ENCODE measurements at regions not wholly inside any gene's neighbourhood (a gene's known extent, or its start where the extent isn't known, plus 50 kb on each side); places are given as distances from the start of the nearest gene placed in this dataset.

DNA sequence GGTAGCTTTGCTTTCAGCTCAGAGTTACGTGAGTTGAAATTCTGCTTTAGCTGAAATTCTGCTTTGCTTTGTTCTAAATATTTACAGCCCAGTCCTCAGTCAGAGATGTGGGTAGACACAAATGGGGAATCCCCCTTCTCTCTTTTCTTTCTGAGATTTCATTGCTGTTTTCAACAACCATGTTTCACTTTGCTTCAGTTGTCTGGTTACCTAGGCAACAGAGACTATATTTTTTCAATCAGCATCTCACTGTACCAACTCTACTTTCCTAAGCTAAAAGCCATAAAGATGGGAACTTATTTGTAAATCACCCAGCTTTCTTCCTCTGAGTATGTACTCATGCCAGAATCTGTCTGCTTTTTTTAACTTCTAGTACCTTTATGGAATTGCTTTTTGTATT is 509.0 kb downstream of the OLFM4 start:
- no peaks in the 10 kb centered on the region for H3K4me1 Mint-ChIP-seq
- H3K9me3 ChIP-seq (ENCODE audit: control insufficient read depth, low read depth, low read length), result no peaks in the 10 kb centered on the region

More for the DNA sequence above, 509.0 kb downstream of the OLFM4 start:
- Histone ChIP-seq H3K4ac (ENCODE audit: low read depth, low read length) (no peak overlapping the region), H3K23me2 (ENCODE audit: insufficient read length, low read depth, low read length, poor library complexity, severe bottlenecking) (no peaks in the 10 kb centered on the region), H3K23ac (ENCODE audit: insufficient read length, low read depth, low read length) (no peak overlapping the region), H2BK20ac (ENCODE audit: low read depth, low read length, poor library complexity, severe bottlenecking) (no peak overlapping the region), H3T11ph (ENCODE audit: low read length) (no peak overlapping the region), H4K91ac (ENCODE audit: insufficient read length, low read depth, low read length) (no peak overlapping the region), H3K56ac (ENCODE audit: insufficient read length, low read depth, low read length) (no peak overlapping the region), H2AK5ac (ENCODE audit: insufficient read length, low read length) (no peak overlapping the region), H2AFZ (ENCODE audit: low read length) (no peak overlapping the region), H2BK120ac (ENCODE audit: low read depth, low read length, poor library complexity, severe bottlenecking) (no peak overlapping the region), H3K4me2 (ENCODE audit: insufficient read depth, insufficient read length, low read length) (no peak overlapping the region), H3K9ac (ENCODE audit: extremely low read depth, insufficient read length, low read length) (no peak overlapping the region), H3K79me2 (ENCODE audit: insufficient read depth, low read length) (no peaks in the 10 kb centered on the region), H3K14ac (ENCODE audit: insufficient read depth, low read length) (no peak overlapping the region), H3K27ac (ENCODE audit: insufficient read length, low read depth, low read length) (no peak overlapping the region), H2BK5ac (ENCODE audit: insufficient read length, low read length) (no peak overlapping the region), H3K27me3 (ENCODE audit: insufficient read depth, low read length) (no peaks in the 10 kb centered on the region), H4K20me1 (ENCODE audit: control insufficient read depth, insufficient read depth, insufficient read length) (no peaks in the 10 kb centered on the region), H3K79me1 (ENCODE audit: insufficient read depth, low read depth, low read length, poor library complexity, severe bottlenecking) (no peaks in the 10 kb centered on the region), H3K18ac (ENCODE audit: insufficient read length, low read depth, low read length) (no peak overlapping the region), H2BK15ac (ENCODE audit: low read depth, low read length) (no peak overlapping the region), H4K5ac (ENCODE audit: insufficient read length, low read depth, low read length) (no peak overlapping the region), H2BK12ac (ENCODE audit: insufficient read length, low read depth, low read length) (no peak overlapping the region), H4K8ac (replicated peaks; ENCODE audit: insufficient read length, low read depth, low read length) (no peak overlapping the region), H3K4me1 (ENCODE audit: insufficient read depth, low read length) (no peaks in the 10 kb centered on the region)
- DNase-seq, result no peak
- Mint-ChIP-seq H3K4me3 (no peak overlapping the region), H3K27ac (no peak overlapping the region), H3K36me3 (ENCODE audit: insufficient read depth in 1 of 3, low read depth in 3 of 3) (peaks cover 0 to under 1% (median 0%) of the 10 kb centered on the region in 3 experiments; a peak in 2 of 7 replicates), H3K27me3 (ENCODE audit: low read depth) (no peaks in the 10 kb centered on the region; the same call in 1 of the 2 replicates), H3K9me3 (peaks cover 3 to 9% of the 10 kb centered on the region in 2 experiments; a peak in 4 of 5 replicates)
- no CpG with 5 or more reads among the region's 1 CpG for WGBS (ENCODE audit: extremely low coverage, insufficient read length, low lambda C conversion rate)
- TF ChIP-seq, protein P1, sequence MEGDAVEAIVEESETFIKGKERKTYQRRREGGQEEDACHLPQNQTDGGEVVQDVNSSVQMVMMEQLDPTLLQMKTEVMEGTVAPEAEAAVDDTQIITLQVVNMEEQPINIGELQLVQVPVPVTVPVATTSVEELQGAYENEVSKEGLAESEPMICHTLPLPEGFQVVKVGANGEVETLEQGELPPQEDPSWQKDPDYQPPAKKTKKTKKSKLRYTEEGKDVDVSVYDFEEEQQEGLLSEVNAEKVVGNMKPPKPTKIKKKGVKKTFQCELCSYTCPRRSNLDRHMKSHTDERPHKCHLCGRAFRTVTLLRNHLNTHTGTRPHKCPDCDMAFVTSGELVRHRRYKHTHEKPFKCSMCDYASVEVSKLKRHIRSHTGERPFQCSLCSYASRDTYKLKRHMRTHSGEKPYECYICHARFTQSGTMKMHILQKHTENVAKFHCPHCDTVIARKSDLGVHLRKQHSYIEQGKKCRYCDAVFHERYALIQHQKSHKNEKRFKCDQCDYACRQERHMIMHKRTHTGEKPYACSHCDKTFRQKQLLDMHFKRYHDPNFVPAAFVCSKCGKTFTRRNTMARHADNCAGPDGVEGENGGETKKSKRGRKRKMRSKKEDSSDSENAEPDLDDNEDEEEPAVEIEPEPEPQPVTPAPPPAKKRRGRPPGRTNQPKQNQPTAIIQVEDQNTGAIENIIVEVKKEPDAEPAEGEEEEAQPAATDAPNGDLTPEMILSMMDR (conservative IDR thresholded peaks at IDR 0.05), result no peak

Measured in H9 (cell line).